Mononuclear cell (primary cell): ENCODE measurements at regions not wholly inside any gene's neighbourhood (a gene's known extent, or its start where the extent isn't known, plus 50 kb on each side); places are given as distances from the start of the nearest gene placed in this dataset.
"Not testable (repeated sequence)": the region's sequence is repeated elsewhere in the genome, so short reads cannot be mapped to it uniquely, and the experiment has no call there.

Experiments used
- H3K27me3 ChIP-seq: 2 replicates; pipeline ENCODE4 v1.6.0; 2011; ENCODE audit warnings: low read length, control low read depth; ENCODE audit not compliant: insufficient read depth
- H3K4me1 ChIP-seq: 2 replicates; pipeline ENCODE4 v1.5.1; 2011; ENCODE audit warnings: mild to moderate bottlenecking, low read length, control low read depth; ENCODE audit not compliant: insufficient read depth
- H3K4me3 ChIP-seq: 2 replicates; pipeline ENCODE4 v1.5.1; 2011; ENCODE audit warnings: mild to moderate bottlenecking, low read length, moderate library complexity
- H3K9me3 ChIP-seq: 2 replicates; pipeline ENCODE4 v1.5.1; 2011; ENCODE audit warnings: low read depth, mild to moderate bottlenecking, control low read depth, low read length

DNA sequence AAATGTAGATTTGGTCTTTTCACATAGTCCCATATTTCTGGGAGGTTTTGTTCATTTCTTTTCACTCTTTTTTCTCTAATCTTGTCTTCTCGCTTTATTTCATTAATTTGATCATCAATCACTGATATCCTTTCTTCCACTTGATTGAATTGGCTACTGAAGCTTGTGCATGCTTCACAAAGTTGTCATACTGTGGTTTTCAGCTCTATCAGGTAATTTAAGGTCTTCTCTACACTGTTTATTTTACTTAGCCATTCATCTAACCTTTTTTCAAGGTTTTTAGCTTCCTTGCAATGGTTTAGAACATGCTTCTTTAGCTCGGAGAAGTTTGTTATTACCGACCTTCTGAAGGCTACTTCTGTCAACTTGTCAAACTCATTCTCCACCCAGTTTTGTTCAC, 51.6 kb upstream of the FSIP2 start:
- H3K9me3 ChIP-seq, H3K4me1 ChIP-seq, H3K27me3 ChIP-seq, H3K4me3 ChIP-seq: not testable (repeated sequence)

DNA sequence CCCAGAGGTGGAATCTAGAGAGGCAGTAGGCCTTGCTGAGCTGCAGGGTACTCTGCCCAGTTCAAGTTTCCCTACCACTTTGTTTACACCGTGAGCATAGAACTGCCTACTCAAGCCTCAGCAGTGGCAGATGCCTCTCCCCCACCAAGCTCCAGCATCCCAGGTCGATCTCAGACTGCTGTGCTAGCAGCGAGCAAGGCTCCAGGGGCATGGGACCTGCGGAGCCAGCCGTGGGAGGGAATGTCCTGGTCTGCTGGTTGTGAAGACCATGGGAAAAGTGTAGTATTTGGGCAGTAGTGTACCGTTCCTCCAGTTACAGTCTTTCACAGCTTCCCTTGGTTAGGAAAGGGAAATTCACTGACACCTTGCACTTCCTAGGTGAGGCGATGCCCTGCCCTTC, 50.6 kb upstream of the FSIP2 start:
- no peaks in the 10 kb centered on the region for H3K27me3 ChIP-seq
- no peaks in the 10 kb centered on the region for H3K9me3 ChIP-seq
- no peak overlapping the region for H3K4me3 ChIP-seq
- no peaks in the 10 kb centered on the region for H3K4me1 ChIP-seq
